ENCODE measurements at regions not wholly inside any gene's neighbourhood (a gene's known extent, or its start where the extent isn't known, plus 50 kb on each side); places are given as distances from the start of the nearest gene placed in this dataset.
"Not testable (repeated sequence)": the region's sequence is repeated elsewhere in the genome, so short reads cannot be mapped to it uniquely, and the experiment has no call there.

DNA sequence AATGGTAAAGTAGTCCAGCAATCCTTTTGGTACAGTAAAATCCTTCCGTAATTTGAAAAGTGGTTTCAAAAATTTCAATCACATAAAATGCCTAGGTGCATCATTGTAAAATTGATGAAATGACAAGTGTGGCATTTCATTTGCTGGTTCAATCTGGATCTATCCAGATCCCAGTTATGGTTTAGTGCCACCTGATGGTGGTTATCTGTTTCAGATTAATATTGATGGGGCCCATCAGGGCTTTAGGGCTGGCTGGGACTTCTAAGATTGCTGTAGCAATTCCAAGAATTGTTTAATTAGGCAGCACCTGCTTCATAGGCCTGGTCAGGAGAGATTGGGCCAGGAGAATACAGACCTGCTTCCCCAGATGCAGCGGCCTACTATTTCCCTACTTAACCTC, 55.5 kb upstream of the PIK3C3 start:
- no peak for DNase-seq

DNA sequence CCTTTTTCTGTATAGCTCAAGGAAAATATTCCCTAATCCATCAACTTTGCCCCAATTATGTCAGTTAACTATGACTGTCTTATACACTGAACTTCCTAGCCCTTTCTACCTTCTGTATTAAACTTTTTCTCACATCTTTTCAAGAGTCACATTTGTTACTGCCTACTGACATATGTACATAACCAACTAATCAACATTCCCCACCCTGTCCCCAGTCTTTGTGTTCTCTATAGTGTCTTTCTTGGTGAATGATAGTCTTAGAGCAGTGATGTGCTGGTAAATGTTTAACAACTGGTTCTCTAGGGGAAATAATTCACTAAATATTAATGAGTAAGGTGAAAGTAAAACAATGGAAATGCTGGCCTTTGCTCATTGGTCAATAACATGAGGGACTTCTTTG, 61.6 kb upstream of the PIK3C3 start:
- no peak for DNase-seq

- no peak for DNase-seq
Observed at GRCh38 chr18:41887100-41887499, 67.9 kb upstream of the PIK3C3 start.

- no peak for DNase-seq
Observed at GRCh38 chr18:41886126-41886807, 68.8 kb upstream of the PIK3C3 start.

DNA sequence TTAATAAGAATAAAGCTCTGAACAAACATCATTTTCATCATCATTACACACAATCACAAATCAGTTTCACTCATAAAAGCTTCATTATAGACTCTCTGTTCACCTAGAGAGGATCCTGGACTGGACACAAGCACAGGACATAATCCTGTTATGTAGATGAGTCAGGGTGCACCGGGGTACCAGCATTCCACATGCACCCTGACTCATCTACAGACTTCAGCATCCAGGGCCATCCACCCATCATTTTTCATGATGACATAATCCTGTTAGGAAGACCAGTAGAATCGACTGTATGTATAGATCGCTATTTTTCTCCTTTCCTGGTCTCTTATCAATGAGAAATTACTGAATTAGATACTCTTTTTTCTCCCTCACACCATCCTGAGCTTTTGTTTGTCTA, 73.7 kb upstream of the PIK3C3 start:
- no peak for DNase-seq

GRCh38 chr18:41879256-41879655, 75.8 kb upstream of the PIK3C3 start:
- DNase-seq = no peak

GRCh38 chr18:41875094-41875780, 79.8 kb upstream of the PIK3C3 start:
- no peak for DNase-seq

- no peak for DNase-seq
Observed at GRCh38 chr18:41873730-41874129, 81.3 kb upstream of the PIK3C3 start.

DNA sequence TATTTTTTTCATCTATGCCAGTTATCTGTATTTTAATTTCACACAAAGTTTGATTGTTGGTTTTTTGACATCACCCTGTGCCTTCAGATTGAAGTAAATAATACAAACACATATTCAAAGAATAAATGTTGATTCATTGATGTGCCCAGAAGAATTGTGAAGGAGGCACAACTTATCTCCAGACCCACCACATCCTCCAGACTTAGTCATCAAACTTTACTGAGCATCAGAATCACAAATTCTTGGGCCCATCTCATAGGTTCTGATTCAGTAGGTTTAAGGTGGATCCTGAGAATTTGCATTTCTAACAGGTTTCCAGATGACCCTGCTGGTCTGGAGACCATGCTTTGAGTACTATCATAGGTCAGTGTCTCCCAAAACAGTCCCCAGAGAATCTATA, 82.8 kb upstream of the PIK3C3 start:
- no peak for DNase-seq

- no peak for DNase-seq
Observed at GRCh38 chr18:41871229-41872000, 83.6 kb upstream of the PIK3C3 start.

- no peak for DNase-seq
Observed at GRCh38 chr18:41870817-41871216, 84.2 kb upstream of the PIK3C3 start.

DNA sequence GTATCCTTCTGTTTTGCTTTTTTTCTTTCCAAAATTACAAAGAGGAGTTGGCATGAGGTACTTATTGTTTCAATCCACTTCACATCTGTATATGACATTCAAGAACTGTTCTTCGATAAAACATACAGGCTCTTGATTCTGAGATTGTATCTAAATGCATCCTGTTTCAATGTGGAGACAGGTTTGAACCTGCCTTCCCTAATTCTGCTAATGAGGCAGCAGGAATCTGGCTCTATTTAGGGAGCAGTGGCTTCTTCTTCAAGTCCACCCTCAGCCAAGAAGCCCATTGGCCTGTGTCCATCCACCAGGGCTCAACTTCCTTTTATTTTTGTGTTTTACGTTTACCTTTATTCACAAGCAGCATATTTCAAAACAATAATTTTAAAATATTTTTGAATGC, 84.8 kb upstream of the PIK3C3 start:
- DNase-seq = no peak

GRCh38 chr18:41865796-41866195, 89.2 kb upstream of the PIK3C3 start:
- not testable (repeated sequence) for DNase-seq

GRCh38 chr18:41864216-41864615, 90.8 kb upstream of the PIK3C3 start:
- DNase-seq = no peak

DNA sequence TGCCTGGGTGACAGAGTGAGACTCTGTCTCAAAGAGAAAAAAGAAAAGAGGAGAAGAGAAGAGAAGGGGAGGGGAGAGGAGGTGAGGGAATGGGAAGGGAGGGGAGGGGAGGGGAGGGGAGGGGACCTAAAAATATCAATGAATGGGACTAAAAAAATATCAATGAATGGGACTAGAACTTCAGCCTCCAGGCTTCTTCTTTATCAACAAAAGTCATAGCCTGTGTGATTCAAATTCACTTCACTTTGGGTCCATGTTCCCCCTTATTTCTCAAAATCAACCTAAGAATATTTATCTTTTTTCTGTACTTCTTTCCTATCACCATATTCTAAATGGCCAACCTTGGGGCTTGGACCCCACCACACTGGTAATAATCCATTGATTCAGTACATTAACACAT, 92.1 kb upstream of the PIK3C3 start:
- DNase-seq = no peak

DNA sequence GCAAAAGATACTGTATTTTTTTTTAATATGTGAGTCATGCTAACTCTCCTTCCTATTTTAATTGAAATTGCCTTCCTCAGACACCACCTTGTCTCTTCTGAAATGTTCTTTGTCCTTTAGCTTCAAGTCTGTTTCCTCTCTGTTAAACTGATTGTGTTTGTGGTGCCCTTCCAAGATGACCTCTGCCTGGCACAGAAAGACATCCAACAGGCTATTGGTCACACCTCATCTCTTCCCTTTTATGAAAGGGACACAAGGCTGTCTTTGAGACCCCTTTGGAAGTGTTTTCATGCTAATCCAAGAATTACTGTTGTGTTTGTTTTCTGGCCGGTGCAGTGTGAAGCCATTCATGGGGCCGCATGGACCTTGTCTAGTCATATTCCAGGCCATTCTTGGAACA, 94.0 kb upstream of the PIK3C3 start:
- no peak for DNase-seq

DNA sequence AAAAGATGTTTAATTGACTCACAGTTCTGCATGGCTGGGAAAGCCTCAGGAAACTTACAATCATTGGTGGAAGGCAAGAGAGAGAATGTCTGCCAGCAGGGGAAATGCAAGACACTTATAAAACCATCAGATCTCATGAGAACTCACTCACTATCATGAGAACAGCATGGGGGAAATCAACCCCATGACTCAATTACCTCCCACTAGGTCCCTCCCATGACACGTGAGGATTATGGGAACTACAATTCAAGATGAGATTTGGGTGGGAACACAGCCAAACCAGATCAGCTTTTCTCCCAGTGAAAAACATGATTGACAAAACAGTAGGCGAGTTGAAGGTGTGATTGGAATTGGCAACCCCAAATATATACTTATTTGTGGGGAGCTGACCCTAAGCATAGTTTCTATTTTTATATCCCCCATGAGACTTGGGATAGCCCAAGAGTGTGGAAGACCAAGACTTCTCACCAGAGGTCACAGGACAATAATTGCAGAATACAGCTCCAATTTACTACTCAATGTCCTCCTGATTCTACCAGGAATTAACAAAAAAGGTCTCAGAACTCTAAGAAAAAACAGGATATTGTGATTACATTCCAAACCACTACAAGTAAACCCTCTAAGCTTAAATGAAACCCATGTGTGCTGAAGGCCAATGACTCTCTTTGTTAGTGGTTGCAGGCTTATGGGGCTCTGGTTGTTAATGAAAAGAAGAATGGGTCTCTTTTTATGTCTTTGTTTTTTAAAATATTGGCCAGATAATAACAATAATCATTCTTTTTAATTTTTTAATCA, 96.1 kb upstream of the PIK3C3 start:
- no peak for DNase-seq

DNA sequence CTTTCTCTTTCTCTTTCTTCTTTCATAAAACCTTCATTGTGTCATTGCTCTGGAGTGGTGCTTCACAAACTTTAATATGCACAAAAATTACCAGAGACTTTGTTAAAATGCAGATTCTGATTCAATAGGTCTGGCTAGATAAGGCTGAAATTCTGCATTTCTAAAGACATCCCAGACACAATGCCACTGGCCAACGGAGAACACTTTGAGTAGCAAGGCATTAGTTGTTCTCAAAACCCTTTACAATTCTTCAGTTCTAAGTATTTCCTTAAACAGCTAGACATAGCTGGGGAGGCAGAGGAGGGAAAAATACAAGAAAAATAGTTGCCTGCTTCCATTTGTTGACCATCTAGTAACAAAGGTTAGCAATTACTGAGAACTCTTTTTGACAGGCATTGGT, 101.8 kb upstream of the PIK3C3 start:
- no peak for DNase-seq

GRCh38 chr18:41850781-41851180, 104.3 kb upstream of the PIK3C3 start:
- no peak for DNase-seq

DNA sequence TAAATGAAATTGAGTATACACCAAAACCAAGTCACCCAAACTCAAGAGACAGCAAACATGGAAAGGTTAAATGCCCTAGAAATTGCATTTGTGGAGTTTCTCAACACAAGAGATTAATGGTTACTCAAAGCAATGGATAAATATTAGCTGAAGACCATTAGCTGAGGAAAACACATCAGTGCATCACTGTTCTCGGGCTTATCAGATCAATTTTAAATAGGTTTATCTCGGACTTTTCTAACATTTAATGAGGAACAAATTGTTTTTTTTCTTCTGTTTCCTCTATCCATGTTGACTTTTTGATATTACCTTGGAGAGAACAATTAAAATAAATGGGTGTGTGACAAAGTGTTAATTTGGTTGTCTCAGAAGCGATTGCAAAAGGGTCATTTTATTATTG, 105.4 kb upstream of the PIK3C3 start:
- DNase-seq = no peak

GRCh38 chr18:41845563-41845962, 109.5 kb upstream of the PIK3C3 start:
- no peak for DNase-seq

DNA sequence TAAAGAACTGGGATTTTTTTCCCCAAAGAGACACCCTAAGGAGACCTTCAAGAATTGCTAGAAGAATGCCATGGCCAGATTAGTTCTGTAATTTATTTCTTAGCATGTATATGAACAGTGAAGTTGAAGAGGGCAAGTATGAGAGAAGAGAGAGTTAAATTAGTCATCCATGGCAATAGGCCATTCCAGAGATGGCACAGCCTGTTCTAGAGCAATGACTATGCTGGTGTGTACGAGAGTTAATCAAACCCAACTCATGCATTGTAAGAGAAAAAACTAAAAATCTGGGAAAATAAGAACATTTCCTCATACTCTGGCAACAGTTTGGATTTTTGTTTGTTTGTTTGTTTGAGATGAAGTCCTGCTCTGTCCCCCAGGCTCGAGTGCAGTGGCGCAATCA, 112.1 kb upstream of the PIK3C3 start:
- DNase-seq = no peak

Measured in T1000 (cell line).